ENCODE measurements at regions not wholly inside any gene's neighbourhood (a gene's known extent, or its start where the extent isn't known, plus 50 kb on each side); places are given as distances from the start of the nearest gene placed in this dataset.
"Not testable (repeated sequence)": the region's sequence is repeated elsewhere in the genome, so short reads cannot be mapped to it uniquely, and the experiment has no call there.

- POLR2A ChIA-PET, result no interaction called here
- CTCF ChIA-PET, result no interaction called here
- Mint-ChIP-seq H3K4me1 (no peaks in the 10 kb centered on the region), H3K9me3 (peaks cover 18% of the 10 kb centered on the region), H3K4me3 (no peak overlapping the region), H3K36me3 (ENCODE audit: low read depth) (no peaks in the 10 kb centered on the region), H3K27me3 (no peaks in the 10 kb centered on the region), H3K27ac (no peak overlapping the region)
- DNase-seq, result no peak
- intact Hi-C loops (cut with micrococcal nuclease), result no loop called here
- ATAC-seq (ENCODE audit: low read depth), result no peak
- TF ChIP-seq, protein P1, sequence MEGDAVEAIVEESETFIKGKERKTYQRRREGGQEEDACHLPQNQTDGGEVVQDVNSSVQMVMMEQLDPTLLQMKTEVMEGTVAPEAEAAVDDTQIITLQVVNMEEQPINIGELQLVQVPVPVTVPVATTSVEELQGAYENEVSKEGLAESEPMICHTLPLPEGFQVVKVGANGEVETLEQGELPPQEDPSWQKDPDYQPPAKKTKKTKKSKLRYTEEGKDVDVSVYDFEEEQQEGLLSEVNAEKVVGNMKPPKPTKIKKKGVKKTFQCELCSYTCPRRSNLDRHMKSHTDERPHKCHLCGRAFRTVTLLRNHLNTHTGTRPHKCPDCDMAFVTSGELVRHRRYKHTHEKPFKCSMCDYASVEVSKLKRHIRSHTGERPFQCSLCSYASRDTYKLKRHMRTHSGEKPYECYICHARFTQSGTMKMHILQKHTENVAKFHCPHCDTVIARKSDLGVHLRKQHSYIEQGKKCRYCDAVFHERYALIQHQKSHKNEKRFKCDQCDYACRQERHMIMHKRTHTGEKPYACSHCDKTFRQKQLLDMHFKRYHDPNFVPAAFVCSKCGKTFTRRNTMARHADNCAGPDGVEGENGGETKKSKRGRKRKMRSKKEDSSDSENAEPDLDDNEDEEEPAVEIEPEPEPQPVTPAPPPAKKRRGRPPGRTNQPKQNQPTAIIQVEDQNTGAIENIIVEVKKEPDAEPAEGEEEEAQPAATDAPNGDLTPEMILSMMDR (IDR thresholded peaks at IDR 0.05), result no peak
These were observed 298.7 kb upstream of the NRG3 start for GRCh38 chr10:81576336-81576735.

- Mint-ChIP-seq H3K27me3 (no peaks in the 10 kb centered on the region), H3K36me3 (ENCODE audit: low read depth) (no peaks in the 10 kb centered on the region), H3K4me1 (no peaks in the 10 kb centered on the region), H3K9me3 (peaks cover 5% of the 10 kb centered on the region), H3K27ac (no peak overlapping the region), H3K4me3 (no peak overlapping the region)
- no peak for DNase-seq
- no peak for ATAC-seq (ENCODE audit: low read depth)
- intact Hi-C loops (cut with micrococcal nuclease), result no loop called here
- CTCF ChIA-PET, result no interaction called here
- POLR2A ChIA-PET, result no interaction called here
- TF ChIP-seq, protein P1 (IDR thresholded peaks at IDR 0.05), result no peak
These were observed 280.0 kb upstream of the NRG3 start for GRCh38 chr10:81594991-81595390.

- CTCF ChIA-PET, result no interaction called here
- POLR2A ChIA-PET, result no interaction called here
- intact Hi-C loops (cut with micrococcal nuclease), result no loop called here
- TF ChIP-seq, protein P1 (IDR thresholded peaks at IDR 0.05), result no peak
- H3K4me1 Mint-ChIP-seq, result no peaks in the 10 kb centered on the region
- no peaks in the 10 kb centered on the region for H3K27me3 Mint-ChIP-seq
- H3K36me3 Mint-ChIP-seq (ENCODE audit: low read depth), result no peaks in the 10 kb centered on the region
- no peak overlapping the region for H3K4me3 Mint-ChIP-seq
- ATAC-seq (ENCODE audit: low read depth), result no peak
- H3K9me3 Mint-ChIP-seq, result peaks cover 5% of the 10 kb centered on the region
- no peak for DNase-seq
- H3K27ac Mint-ChIP-seq, result no peak overlapping the region
These were observed 274.8 kb upstream of the NRG3 start for GRCh38 chr10:81600185-81600584.

DNA sequence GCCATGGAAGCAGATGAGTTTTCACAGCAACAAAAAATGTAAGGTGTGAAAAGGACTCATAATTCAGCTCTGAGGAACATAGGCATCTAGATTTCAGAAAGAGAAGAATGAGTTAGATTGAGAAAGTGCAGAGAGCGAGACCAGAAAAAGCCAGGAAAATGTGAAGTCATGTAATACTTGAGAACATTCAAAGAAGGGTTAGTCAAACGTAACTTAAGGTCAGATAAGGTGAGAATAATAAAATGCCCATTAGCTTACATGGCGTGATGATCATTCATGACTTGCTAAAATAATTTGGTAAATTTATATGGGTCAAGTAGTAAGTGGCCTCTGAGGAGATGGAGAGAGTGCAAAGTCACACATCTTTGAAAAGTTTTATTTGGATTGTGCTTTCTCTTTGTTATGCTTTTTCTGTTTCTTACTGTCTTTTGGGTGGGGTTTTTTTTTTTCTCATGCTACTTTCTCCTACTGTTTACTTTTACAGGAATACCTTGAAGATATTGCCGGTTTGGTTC is 271.8 kb upstream of the NRG3 start:
- no peaks in the 10 kb centered on the region for H3K4me1 Mint-ChIP-seq
- TF ChIP-seq, protein P1 (IDR thresholded peaks at IDR 0.05), result no peak
- DNase-seq, result no peak

GRCh38 chr10:81644485-81644884 is 230.5 kb upstream of the NRG3 start:
- POLR2A ChIA-PET; H3K9me3 Mint-ChIP-seq; intact Hi-C loops (cut with micrococcal nuclease): not testable (repeated sequence)

More for the DNA sequence above, 271.8 kb upstream of the NRG3 start:
- intact Hi-C loops (cut with micrococcal nuclease), result no loop called here
- H3K36me3 Mint-ChIP-seq (ENCODE audit: low read depth), result no peaks in the 10 kb centered on the region
- no peak overlapping the region for H3K27ac Mint-ChIP-seq
- CTCF ChIA-PET, result no interaction called here
- H3K27me3 Mint-ChIP-seq, result no peaks in the 10 kb centered on the region
- H3K4me3 Mint-ChIP-seq, result no peak overlapping the region
- POLR2A ChIA-PET, result no interaction called here
- H3K9me3 Mint-ChIP-seq, result peaks cover 3% of the 10 kb centered on the region
- no peak for ATAC-seq (ENCODE audit: low read depth)

DNA sequence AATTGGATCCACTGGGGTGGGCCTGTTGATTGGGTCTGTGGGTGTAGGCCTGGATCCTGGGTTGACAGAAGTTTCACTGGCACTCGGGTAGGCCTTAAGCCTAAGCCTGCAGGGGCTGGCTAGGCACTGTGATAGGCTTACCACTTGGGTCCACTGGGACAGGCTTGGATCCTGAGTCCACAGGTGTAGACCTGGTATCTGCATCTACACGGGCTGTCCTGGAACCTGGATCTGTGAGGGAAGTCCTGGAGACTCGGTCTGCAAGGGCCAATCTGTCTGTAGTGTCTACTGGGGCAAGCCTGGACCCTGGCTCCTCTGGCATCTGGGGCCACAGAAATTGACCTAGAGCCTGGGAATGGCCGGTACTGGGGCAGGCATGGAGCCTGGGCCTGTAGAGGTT is 219.0 kb upstream of the NRG3 start:
- H3K27me3 Mint-ChIP-seq, result no peaks in the 10 kb centered on the region
- no peaks in the 10 kb centered on the region for H3K36me3 Mint-ChIP-seq (ENCODE audit: low read depth)
- H3K4me1 Mint-ChIP-seq, result no peaks in the 10 kb centered on the region
- no peak for DNase-seq
- TF ChIP-seq, protein P1 (IDR thresholded peaks at IDR 0.05), result no peak
- no peak for ATAC-seq (ENCODE audit: low read depth)
- POLR2A ChIA-PET, result no interaction called here
- CTCF ChIA-PET, result no interaction called here
- intact Hi-C loops (cut with micrococcal nuclease), result no loop called here
- H3K9me3 Mint-ChIP-seq, result peaks cover 7% of the 10 kb centered on the region
- H3K4me3 Mint-ChIP-seq, result no peak overlapping the region
- H3K27ac Mint-ChIP-seq, result no peak overlapping the region

More at GRCh38 chr10:81644485-81644884, 230.5 kb upstream of the NRG3 start:
- CTCF ChIA-PET; H3K27me3 Mint-ChIP-seq; H3K4me3 Mint-ChIP-seq; H3K4me1 Mint-ChIP-seq; H3K27ac Mint-ChIP-seq; ATAC-seq (ENCODE audit: low read depth); DNase-seq; H3K36me3 Mint-ChIP-seq (ENCODE audit: low read depth): not testable (repeated sequence)

Measured in activated B cell treated with CpG ODN at 0.5 μM for 24 hours (primary cell).